NB4 (cell line): ENCODE measurements at regions not wholly inside any gene's neighbourhood (a gene's known extent, or its start where the extent isn't known, plus 50 kb on each side); places are given as distances from the start of the nearest gene placed in this dataset.

Experiments
- DNase-seq: peaks from one replicate; pipeline ENCODE4 v3.0.0; 2010; ENCODE audit warnings: low read depth
- H3K4me3 ChIP-seq: one replicate; pipeline ENCODE4 v1.5.1; 2011; ENCODE audit warnings: mild to moderate bottlenecking, low read depth, low read length, moderate library complexity
- CTCF ChIP-seq: IDR thresholded peaks from one replicate; pipeline ENCODE4 v1.5.1; 2012; ENCODE audit warnings: low read depth, low read length
- MAX ChIP-seq: IDR thresholded peaks from 2 replicates; pipeline ENCODE4 v1.6.1; 2011; ENCODE audit warnings: low read depth, low read length
- MYC ChIP-seq: IDR thresholded peaks from 2 replicates; pipeline ENCODE4 v1.6.1; 2011; ENCODE audit warnings: low read depth, low read length
- POLR2A ChIP-seq: IDR thresholded peaks from 2 replicates; pipeline ENCODE4 v1.6.1; 2011; ENCODE audit warnings: mild to moderate bottlenecking; ENCODE audit not compliant: insufficient read length; ENCODE audit errors: extremely low read depth

GRCh38 chr2:239890206-239890746 is 134.9 kb downstream of the NDUFA10 start:
- no peak for DNase-seq
- no peak overlapping the region for H3K4me3 ChIP-seq
- no peak for TF ChIP-seq CTCF
- no peak for TF ChIP-seq MYC
- no peak for TF ChIP-seq MAX
- TF ChIP-seq POLR2A: no peak

GRCh38 chr2:239889641-239890121 is 135.5 kb downstream of the NDUFA10 start:
- H3K4me3 ChIP-seq: no peak overlapping the region
- TF ChIP-seq MYC (no peak), POLR2A (no peak), MAX (no peak), CTCF (no peak)
- no peak for DNase-seq

- TF ChIP-seq CTCF (no peak), MYC (no peak), POLR2A (no peak), MAX (no peak)
- H3K4me3 ChIP-seq: no peak overlapping the region
- DNase-seq: no peak
These were observed 137.5 kb downstream of the NDUFA10 start for GRCh38 chr2:239887604-239888003.

GRCh38 chr2:239886781-239887180 is 138.4 kb downstream of the NDUFA10 start:
- no peak for TF ChIP-seq POLR2A
- no peak for TF ChIP-seq MAX
- TF ChIP-seq MYC: no peak
- TF ChIP-seq CTCF: no peak
- H3K4me3 ChIP-seq: no peak overlapping the region
- DNase-seq: no peak

GRCh38 chr2:239884875-239885274 is 140.3 kb downstream of the NDUFA10 start:
- TF ChIP-seq POLR2A (no peak), CTCF (no peak), MYC (no peak), MAX (no peak)
- H3K4me3 ChIP-seq: no peak overlapping the region
- no peak for DNase-seq
